ENCODE measurements at regions not wholly inside any gene's neighbourhood (a gene's known extent, or its start where the extent isn't known, plus 50 kb on each side); places are given as distances from the start of the nearest gene placed in this dataset.

DNA sequence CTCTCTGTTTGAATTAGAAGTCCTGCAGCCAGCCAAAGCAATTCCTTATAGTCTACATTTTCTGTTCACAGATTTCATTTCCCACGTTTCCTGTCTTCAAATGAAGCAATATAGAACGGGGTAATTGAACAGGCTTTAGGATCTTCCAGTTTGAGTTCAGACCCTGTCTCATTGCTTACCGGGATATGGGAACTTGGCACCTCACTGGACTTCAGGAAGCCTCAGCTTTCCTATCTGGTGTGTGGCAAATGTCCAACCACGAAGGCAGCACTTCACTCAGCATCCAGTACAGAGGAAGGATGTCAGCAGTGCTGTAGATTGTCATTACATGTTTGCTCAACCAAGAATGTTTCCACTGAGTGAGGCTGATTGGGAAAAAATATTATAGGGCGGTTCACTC lies 271.1 kb upstream of the ZFP42 start:
- Histone ChIP-seq H3K4me1 (ENCODE audit: insufficient read depth) (no peaks in the 10 kb centered on the region), H3K9me3 (ENCODE audit: low read depth) (no peaks in the 10 kb centered on the region), H3K27me3 (no peaks in the 10 kb centered on the region), H3K36me3 (replicated peaks; ENCODE audit: insufficient read depth, low read depth) (no peaks in the 10 kb centered on the region), H3K27ac (no peak overlapping the region), H2AFZ (no peak overlapping the region), H3K4me2 (no peak overlapping the region), H3K4me3 (no peak overlapping the region), H4K20me1 (ENCODE audit: insufficient read depth, poor library complexity, severe bottlenecking) (no peaks in the 10 kb centered on the region), H3K9me2 (replicated peaks; ENCODE audit: insufficient read depth) (no peaks in the 10 kb centered on the region), H3K79me2 (no peaks in the 10 kb centered on the region)
- no peak for DNase-seq (ENCODE audit: low spot score)
- 91% methylated on average over 5 of the region's 5 CpGs for WGBS (ENCODE audit: low lambda C conversion rate, missing lambda C conversion rate)
- TF ChIP-seq, protein P1, sequence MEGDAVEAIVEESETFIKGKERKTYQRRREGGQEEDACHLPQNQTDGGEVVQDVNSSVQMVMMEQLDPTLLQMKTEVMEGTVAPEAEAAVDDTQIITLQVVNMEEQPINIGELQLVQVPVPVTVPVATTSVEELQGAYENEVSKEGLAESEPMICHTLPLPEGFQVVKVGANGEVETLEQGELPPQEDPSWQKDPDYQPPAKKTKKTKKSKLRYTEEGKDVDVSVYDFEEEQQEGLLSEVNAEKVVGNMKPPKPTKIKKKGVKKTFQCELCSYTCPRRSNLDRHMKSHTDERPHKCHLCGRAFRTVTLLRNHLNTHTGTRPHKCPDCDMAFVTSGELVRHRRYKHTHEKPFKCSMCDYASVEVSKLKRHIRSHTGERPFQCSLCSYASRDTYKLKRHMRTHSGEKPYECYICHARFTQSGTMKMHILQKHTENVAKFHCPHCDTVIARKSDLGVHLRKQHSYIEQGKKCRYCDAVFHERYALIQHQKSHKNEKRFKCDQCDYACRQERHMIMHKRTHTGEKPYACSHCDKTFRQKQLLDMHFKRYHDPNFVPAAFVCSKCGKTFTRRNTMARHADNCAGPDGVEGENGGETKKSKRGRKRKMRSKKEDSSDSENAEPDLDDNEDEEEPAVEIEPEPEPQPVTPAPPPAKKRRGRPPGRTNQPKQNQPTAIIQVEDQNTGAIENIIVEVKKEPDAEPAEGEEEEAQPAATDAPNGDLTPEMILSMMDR (IDR thresholded peaks at IDR 0.05; ENCODE audit: poor library complexity), result no peak
- TF ChIP-seq EZH2 (IDR thresholded peaks at IDR 0.05; ENCODE audit: borderline replicate concordance) (no peak), EZH2phosphoT487 (IDR thresholded peaks at IDR 0.05; ENCODE audit: low read depth, severe bottlenecking, unreplicated experiment) (no peak)

DNA sequence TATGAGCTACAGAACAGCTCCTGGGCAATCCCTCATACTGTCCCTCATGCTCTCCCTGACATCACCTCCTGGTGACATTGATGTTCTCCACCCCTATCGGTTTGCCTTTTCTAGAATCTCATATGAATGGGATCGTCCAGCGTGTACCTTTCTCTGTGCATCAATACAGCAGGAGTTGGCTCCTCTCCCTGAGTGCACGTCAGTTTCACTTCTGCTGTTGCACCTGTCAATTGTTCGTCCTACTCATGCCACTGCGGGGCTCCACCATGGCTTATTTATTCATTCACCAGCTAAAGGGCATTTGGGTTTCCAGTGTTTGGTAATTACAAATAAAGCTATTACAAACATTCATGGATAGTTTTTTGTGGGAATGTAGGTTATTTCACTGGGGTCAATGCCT lies 269.1 kb upstream of the ZFP42 start:
- DNase-seq (ENCODE audit: low spot score), result no peak
- no peak overlapping the region for H3K27ac ChIP-seq
- H3K36me3 ChIP-seq (replicated peaks; ENCODE audit: insufficient read depth, low read depth), result no peaks in the 10 kb centered on the region
- 96% methylated on average over 6 of the region's 6 CpGs for WGBS (ENCODE audit: low lambda C conversion rate, missing lambda C conversion rate)
- TF ChIP-seq EZH2 (IDR thresholded peaks at IDR 0.05; ENCODE audit: borderline replicate concordance) (no peak), EZH2phosphoT487 (IDR thresholded peaks at IDR 0.05; ENCODE audit: low read depth, severe bottlenecking, unreplicated experiment) (no peak)
- TF ChIP-seq, protein P1 (IDR thresholded peaks at IDR 0.05; ENCODE audit: poor library complexity), result no peak
- H3K9me2 ChIP-seq (replicated peaks; ENCODE audit: insufficient read depth), result no peaks in the 10 kb centered on the region
- H3K79me2 ChIP-seq, result no peaks in the 10 kb centered on the region
- H3K27me3 ChIP-seq, result no peaks in the 10 kb centered on the region
- H3K4me1 ChIP-seq (ENCODE audit: insufficient read depth), result no peaks in the 10 kb centered on the region
- H2AFZ ChIP-seq, result no peak overlapping the region
- H3K4me2 ChIP-seq, result no peak overlapping the region
- no peaks in the 10 kb centered on the region for H3K9me3 ChIP-seq (ENCODE audit: low read depth)
- H4K20me1 ChIP-seq (ENCODE audit: insufficient read depth, poor library complexity, severe bottlenecking), result no peaks in the 10 kb centered on the region
- H3K4me3 ChIP-seq, result no peak overlapping the region

DNA sequence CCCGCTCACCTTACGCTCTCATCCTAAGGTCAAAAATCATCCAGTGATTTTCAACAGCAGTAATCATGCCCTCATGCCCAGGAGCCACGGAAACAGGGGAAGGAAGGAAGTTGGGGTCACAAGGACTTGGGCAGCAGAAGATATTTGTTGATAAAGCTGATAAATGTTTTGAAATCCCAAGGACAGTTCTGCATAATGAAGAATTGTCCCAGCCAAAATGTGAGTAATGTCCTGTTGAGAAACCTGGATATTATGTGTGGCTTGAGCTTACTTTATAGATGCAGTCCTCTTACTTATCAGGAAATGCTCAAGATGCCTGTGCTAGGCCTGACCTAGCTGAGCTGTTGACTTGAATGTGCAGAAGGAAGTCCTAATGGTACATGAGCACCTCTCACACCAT lies 263.0 kb upstream of the ZFP42 start:
- TF ChIP-seq EZH2 (IDR thresholded peaks at IDR 0.05; ENCODE audit: borderline replicate concordance), result no peak
- no peak for TF ChIP-seq EZH2phosphoT487 (IDR thresholded peaks at IDR 0.05; ENCODE audit: low read depth, severe bottlenecking, unreplicated experiment)
- TF ChIP-seq, protein P1 (IDR thresholded peaks at IDR 0.05; ENCODE audit: poor library complexity), result no peak
- WGBS (ENCODE audit: low lambda C conversion rate, missing lambda C conversion rate), result 93% methylated on average over 3 of the region's 3 CpGs

DNA sequence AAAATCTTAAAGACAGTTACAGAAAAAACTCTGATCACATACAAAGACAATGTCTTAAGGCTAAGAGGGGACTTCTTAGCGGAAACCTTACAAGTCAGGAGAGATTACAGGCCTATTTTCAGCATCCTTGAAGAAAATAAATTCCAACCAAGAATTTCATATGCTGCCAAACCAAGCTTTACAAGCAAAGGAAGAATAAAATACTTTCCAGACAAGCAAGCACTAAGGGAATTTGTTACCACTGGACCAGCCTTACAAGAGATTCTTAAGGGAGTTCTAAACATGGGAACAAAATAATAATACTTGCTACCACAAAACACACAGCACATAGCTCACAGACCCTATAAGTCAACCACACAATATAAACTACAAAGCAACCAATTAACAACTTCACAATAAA lies 255.8 kb upstream of the ZFP42 start:
- Histone ChIP-seq H3K36me3 (replicated peaks; ENCODE audit: insufficient read depth, low read depth) (no peaks in the 10 kb centered on the region), H3K27ac (no peak overlapping the region), H3K9me2 (replicated peaks; ENCODE audit: insufficient read depth) (no peaks in the 10 kb centered on the region), H4K20me1 (ENCODE audit: insufficient read depth, poor library complexity, severe bottlenecking) (no peaks in the 10 kb centered on the region), H3K27me3 (no peaks in the 10 kb centered on the region), H3K4me1 (ENCODE audit: insufficient read depth) (no peaks in the 10 kb centered on the region), H3K4me2 (no peak overlapping the region), H2AFZ (no peak overlapping the region), H3K79me2 (no peaks in the 10 kb centered on the region), H3K9me3 (ENCODE audit: low read depth) (peaks cover 9% of the 10 kb centered on the region), H3K4me3 (no peak overlapping the region)
- DNase-seq (ENCODE audit: low spot score), result no peak
- 100% methylated on average over 1 of the region's 1 CpG for WGBS (ENCODE audit: low lambda C conversion rate, missing lambda C conversion rate)
- TF ChIP-seq EZH2 (IDR thresholded peaks at IDR 0.05; ENCODE audit: borderline replicate concordance) (no peak), EZH2phosphoT487 (IDR thresholded peaks at IDR 0.05; ENCODE audit: low read depth, severe bottlenecking, unreplicated experiment) (no peak)
- TF ChIP-seq, protein P1 (IDR thresholded peaks at IDR 0.05; ENCODE audit: poor library complexity), result no peak

More for the DNA sequence above, 263.0 kb upstream of the ZFP42 start:
- Histone ChIP-seq H2AFZ (no peak overlapping the region), H4K20me1 (ENCODE audit: insufficient read depth, poor library complexity, severe bottlenecking) (no peaks in the 10 kb centered on the region), H3K4me1 (ENCODE audit: insufficient read depth) (no peaks in the 10 kb centered on the region), H3K36me3 (replicated peaks; ENCODE audit: insufficient read depth, low read depth) (no peaks in the 10 kb centered on the region), H3K79me2 (no peaks in the 10 kb centered on the region), H3K9me3 (ENCODE audit: low read depth) (no peaks in the 10 kb centered on the region), H3K9me2 (replicated peaks; ENCODE audit: insufficient read depth) (no peaks in the 10 kb centered on the region), H3K4me2 (no peak overlapping the region), H3K27me3 (no peaks in the 10 kb centered on the region), H3K4me3 (no peak overlapping the region), H3K27ac (no peak overlapping the region)
- DNase-seq (ENCODE audit: low spot score), result no peak

All from hepatocyte (in vitro differentiated cells).